ENCODE measurements at regions not wholly inside any gene's neighbourhood (a gene's known extent, or its start where the extent isn't known, plus 50 kb on each side); places are given as distances from the start of the nearest gene placed in this dataset.
A peak's percentile ranks its signal among the peaks of the same experiment; 100 is the strongest.

DNA sequence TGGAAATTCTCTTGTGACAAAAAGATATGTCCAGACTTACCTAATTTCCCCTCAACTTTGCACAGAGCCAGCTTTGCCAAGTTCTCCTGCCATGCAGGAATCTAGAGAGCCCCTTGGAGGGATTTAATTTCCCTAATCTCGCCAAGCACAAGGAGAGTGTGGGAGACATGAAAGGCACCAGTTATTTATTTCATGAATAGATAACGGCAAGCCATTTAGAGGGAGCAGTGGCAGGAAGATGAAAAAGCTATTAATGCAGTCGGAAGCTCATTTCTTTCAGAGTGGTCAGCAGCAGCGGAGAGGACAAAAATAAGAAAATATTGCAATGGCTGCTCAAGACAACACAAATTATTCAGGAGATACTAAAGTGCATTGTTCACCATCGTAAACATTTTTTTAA lies 150.9 kb upstream of the WSCD2 start:
- no peak for DNase-seq (ENCODE audit: low spot score)

DNA sequence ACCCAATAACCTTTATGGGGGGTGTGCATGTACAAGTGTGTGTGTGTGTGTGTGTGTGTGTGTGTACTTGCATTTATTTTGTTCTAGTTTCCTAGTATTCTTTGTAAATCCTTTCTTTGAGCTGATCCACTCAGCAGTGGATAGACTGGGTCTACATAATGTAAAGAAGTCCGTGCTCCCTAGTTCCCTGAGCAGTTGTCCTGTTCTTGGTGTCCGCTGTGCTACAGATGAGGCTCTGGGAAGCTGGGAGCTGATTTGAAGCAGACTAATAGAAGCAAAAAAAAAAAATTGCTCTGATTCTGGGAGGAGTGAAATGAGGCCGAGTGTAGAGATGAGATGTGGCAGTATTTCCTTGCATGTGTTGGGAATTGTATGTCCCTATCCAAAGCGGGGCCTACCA lies 150.4 kb upstream of the WSCD2 start:
- DNase-seq (ENCODE audit: low spot score) = no peak

DNA sequence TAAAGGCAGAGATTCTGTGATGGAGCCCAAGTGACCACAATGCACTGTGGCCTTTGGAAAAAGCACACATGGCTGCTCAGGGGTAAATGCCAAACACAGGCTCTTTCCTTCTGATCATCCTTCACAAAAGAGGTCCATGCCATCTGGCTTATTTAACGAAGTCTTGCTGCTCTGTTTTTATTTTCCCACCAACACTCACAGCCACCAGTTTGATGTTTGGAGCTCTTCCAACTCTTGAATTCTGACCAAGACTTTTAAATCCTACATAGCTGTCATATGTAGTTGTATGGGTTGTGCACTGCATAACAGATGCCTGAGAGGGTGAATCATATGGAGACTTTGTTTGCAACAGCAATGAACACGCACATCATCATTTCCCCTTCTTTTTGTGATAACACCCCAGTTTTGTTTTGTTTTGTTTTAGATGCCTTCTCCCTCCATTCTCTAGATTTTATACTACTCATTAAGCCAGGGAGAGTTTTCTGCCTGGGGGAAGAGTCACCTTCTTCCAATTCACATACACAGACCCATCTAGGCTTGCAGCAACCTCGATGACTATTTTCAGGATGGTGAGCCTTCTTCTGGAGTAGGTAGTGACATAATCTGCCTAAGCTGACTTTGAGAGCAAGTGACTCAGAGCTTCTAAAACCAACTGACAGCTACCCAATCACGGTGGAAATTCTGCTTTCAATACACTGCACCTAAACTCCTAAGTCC lies 145.2 kb upstream of the WSCD2 start:
- no peak for DNase-seq (ENCODE audit: low spot score)

DNA sequence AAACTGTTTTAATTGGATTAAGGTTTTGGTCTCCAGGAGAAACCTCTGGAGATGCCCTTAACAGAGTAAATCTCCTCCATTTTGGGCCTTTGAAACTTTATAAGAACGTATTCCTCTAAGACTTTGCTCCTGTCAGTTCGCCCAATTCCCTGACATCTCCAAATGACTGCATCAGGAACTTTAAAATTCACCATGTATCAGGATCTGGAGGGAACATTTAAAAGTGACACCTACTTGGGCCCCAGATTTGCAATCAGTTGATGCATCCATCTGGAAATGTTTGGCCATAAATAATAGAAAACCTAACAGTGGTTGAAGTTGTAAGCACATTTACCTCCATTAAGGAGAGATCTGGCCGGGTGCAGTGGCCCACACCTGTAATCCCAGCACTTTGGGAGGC lies 144.1 kb upstream of the WSCD2 start:
- DNase-seq (ENCODE audit: low spot score) = no peak

DNA sequence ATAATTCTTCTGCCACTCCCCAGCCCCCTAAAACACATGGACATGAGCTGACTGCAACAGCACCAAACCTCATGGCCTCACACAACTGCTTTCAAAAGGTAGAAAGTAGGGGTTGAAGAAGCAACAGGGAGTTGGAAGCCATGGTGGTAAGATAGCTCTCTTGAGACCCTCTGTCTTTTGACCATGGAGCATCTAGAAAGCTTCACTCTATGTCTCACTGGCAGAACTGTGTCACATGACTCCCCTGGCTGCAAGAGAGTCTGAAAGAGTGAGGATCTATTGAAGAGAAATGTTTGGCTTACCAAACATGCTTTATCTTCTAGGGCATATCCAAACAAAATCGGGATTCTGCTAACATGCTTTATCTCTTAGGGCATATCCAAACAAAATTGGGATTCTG lies 142.9 kb upstream of the WSCD2 start:
- no peak for DNase-seq (ENCODE audit: low spot score)

DNA sequence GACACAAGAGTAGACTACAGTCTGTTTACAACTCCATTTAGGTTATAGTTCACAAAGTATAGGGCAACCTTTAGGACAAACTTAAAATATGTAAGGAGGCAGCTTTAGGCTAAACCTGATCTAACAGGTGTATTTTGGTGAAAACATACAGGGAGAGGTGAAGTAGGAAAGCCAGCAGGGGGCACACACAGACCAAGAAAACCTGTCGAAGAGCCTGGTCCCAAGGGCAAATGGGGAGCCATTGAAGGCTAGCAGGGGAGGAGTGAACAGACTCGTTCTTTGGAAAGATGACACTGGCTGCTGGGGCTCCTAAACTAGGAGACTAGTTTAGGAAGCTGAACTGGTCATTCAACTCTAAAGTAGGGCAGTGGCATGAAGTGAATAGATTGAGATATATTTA lies 138.8 kb upstream of the WSCD2 start:
- peak; percentile 54 for DNase-seq (ENCODE audit: low spot score)

DNA sequence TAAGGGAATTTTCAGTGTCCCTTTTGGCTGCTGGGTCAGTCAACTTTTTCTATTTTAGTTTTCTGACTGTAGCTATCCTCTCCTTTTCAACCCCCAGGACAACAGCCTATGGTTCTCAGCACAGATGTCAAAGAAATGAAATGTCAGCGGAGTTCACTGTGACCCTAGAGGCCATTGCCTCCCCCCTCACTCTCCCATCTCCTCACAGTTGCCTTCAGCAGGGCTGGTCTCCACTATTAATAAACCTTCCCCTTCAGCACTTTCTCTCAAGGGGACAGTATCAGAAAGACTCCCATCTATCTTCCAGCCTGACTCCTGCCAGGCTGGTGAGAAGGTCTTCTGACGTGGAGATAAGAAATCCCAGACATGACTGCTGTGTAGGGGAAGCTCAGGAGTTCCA lies 137.1 kb upstream of the WSCD2 start:
- no peak for DNase-seq (ENCODE audit: low spot score)

DNA sequence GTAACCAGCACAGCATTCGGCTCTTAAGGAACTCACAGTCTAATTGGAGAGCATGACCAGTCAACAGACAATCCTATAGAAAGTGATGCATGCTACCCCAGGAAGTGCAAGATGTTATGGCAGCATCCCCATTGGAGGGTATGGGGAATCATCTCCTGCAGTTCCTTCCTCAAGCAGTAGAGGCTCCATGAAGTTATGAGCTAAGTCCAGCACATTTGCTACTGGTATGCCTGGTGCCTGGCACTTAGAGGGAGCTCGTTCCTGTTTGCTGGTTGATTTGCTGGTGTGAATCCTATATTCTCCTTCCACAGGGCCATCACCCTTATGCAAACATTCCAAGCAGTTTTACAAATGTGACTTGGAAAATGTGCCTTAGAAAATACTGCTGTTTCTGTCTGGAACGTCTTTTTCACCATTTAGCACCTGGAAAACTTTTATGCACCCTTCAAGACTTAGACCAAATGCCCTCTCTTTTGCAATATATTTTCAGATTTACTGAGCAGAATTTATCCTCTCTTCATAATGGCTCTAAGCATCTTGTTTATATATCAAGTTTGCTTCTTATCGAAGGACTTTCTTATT lies 136.1 kb upstream of the WSCD2 start:
- DNase-seq (ENCODE audit: low spot score) = peak; percentile 61

DNA sequence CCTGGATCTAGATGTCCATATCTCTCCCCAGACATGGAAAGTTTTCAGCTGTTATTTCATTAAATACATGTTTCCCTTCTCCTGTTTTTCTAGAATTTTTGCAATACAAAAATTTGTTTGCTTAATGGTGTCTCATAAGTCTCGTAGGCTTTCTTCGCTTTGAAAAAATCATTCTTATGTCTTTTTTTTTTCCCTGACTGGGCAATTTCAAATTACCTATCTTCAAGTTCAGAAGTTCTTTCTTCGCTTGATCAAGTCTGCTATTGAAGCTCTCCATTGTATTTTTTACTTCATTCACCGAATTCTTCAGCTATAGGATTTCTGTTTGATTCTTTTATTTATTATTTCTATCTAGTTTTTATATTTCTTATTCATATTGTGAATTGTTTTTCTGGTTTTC lies 130.2 kb upstream of the WSCD2 start:
- no peak for DNase-seq (ENCODE audit: low spot score)

DNA sequence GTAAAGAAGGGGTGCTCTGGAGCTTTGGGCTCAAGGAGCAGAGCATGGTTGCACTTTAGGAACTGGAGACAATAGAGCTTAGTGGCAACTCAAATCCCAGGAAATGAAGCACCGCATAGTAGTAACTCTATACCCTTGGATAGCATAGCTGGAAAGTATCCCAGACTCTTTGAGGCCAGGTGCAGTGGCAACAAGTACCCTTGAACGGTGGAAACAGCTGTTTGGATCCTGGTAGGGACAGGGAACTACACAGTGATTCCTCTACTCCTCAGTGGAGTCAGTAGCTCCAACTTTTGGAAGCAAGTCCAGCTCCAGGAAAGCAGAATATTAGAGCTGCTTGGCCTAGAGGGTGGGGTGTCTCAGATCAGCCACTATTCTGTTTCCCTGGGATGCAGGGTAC lies 129.0 kb upstream of the WSCD2 start:
- DNase-seq (ENCODE audit: low spot score) = no peak

DNA sequence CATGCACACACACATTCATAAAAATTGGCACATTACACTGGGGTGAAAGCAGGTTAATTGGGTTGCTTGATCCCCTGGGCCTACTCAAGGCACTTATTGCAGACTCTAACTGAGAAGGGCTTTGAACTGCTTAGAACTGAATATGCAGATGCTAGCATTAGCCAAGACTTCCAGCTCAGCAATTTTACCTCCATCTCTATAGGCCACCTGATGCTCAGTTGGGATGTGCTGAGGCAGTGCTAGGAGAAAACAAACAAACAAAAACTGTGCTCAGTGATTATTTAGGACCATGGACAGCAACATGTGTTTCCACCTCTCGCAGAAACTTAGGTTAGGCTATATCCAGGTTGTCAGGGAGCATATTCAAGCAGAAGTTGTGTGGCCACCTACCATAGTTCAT lies 124.8 kb upstream of the WSCD2 start:
- peak; percentile 4 for DNase-seq (ENCODE audit: low spot score)

DNA sequence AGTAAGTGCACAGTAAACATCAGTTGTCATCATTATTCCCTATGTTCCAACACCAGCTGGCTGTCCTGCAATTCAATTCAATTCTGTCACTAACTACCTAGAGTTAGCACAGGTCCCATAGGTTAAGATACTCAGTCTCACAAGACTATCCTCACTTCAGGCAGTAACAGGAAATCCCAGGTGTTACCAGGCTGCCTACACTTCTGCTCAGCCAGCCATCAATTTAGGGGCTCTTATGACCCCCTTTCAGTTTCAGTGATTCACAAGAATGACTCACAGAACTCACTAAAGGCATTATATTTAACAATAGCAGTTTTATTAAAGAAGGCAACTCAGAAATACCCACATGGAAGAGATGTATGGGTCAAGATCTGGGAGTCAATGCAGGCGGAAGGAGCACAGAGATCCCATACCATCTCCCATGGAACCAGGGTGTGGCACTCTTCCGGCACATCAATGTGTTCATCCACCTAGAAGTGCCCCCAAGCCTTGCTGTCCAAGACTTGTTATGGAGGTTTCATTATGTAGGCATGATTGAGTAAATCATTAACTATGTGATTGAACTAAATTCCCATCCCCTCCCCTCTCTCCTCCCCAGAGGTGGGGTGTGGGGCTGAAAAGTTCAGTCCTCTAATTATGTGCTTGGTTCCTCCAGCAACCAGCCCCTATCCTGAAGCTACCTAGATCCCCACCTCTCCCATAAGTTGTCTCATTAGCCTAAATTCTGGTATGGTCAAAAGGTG lies 120.8 kb upstream of the WSCD2 start:
- DNase-seq (ENCODE audit: low spot score) = no peak

DNA sequence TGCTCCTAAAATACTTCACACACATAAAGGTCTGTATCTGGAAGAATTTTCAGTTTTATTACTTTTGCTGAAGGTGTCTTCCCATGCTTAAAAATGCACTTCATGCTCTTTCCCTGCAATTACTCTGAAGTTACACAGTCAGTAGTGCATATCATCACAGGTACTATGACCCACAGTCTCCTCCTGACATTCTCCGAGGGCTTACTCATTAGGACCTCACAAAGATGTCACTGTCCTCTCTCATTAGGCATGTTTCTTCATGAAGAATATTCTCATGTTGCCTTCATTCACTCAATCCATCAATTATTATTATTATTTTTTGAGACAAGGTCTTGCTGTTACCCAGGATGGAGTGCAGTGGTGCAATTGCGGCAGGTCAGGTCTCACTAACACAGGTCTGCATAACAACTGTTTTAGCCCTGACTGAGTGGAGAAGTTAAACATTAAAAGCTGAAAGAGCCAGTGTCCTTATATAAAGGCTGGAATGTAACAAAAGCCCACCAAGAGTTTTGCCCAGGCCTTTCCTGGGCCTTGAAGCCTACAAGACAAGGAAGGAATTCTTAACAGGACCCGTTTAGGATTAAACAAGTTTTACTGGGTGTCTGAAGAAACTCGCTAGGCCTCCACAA lies 119.5 kb upstream of the WSCD2 start:
- DNase-seq (ENCODE audit: low spot score) = no peak

DNA sequence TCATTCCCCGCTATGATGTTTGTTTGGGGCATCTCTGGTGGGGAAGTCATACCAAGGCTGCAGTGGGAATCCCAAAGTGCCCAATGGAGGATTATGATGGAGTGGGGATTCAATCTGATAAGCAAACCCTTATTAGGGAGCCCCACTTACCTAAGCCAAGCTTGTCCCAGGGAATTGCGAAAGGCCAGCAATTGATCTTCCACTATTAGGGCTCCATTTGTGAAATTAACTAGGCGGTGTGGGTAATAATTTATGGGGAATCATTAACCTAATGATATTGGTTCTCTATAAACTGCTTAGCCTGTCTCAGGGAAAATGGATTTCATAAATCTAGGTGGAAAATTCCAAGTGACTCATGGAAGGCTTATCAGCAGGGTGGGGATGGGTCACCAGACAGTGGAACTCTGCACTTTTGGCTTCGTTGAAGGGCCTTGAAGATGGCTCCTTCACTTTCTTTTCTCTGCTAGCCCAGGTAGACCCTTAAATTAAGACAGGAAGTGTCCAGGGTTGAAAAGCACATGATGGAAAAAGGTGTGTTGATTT lies 113.0 kb upstream of the WSCD2 start:
- no peak for DNase-seq (ENCODE audit: low spot score)

DNA sequence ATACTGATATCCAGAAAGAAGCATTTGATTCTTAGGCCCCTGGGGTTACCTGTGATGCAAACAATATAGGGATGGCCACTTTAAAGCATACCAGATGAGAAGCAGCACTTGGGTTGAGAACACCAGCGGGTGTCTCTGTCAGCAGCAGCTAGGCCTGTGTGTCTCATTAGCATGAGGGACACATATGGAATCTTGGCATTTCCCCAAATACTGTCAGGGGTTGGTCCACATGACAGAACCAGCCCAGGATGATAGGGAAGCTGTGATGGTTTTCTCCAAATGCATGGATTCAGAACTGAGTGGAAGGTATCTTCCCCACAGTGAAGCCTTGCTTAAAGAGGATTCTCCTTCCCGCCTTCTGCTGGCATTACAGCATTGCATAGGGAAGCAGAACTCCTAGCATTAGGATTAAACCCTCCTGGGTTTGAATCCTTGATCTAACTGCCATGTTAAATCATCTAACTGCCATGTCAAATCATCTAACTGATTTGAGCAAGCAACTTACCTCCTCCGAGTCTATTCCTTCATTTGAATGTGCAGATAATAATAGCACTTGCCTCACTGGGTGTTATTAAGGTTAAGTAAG lies 111.5 kb upstream of the WSCD2 start:
- DNase-seq (ENCODE audit: low spot score) = no peak

DNA sequence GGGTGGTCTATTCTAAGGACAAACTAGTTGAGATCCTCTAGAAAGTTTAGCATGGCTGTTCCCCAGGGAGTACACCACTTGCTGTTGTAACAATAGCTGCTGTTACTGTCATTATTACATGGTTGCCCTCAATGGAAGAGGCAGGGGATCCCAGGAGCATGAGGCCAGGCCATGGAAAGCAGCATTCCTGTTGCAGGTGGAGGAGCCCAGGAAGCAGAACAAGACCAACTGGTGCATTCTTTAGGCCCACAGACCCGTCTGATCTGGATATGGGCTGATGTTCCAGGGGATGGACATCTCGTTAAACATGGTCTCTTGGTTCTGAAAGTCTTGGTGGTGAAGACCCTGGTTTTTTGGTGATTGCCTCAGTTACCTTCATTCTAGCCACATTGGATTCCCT lies 109.2 kb upstream of the WSCD2 start:
- DNase-seq (ENCODE audit: low spot score) = no peak

DNA sequence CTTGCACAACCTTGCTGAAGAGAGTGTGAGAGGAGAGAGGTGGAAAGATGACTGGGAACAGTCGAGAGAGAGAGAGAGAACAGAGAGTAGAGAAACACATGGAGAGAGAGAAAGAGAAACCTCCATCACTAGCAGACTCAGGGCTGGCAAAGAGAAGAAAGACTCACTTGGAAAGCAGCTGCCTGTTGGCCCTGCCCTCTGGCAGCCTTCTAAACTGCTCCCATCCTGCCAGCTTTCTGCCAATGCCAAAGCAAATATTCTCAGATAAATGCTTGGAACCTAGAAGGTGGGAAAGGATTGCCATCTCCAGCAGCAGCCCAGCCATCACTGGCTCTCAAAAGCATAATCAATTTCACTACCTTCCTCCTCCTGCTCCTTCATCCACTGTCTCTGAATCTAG lies 107.9 kb upstream of the WSCD2 start:
- DNase-seq (ENCODE audit: low spot score) = no peak

DNA sequence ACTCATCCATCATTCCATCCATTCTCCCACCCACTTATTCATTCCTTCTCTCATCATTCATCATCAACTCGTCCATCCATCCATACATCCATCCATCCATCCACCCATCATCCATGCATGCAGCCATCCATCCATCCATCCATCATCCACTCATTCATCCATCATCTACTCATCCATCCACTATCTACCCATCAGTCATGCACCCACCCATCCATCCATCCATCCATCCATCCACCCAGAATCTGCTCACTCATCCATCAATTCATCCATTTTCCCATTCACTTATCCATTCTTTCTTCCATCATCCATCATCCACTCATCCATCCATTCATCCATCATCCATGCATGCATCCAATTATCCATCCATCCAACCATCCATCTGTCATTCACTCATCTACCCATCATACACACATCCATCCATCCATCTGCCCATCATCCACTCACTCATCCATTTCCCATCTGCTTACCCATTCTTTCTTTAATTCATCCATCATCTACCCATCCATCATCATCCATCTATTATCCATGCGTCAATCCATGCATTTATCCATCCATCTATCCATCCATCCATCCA lies 107.1 kb upstream of the WSCD2 start:
- DNase-seq (ENCODE audit: low spot score) = no peak

DNA sequence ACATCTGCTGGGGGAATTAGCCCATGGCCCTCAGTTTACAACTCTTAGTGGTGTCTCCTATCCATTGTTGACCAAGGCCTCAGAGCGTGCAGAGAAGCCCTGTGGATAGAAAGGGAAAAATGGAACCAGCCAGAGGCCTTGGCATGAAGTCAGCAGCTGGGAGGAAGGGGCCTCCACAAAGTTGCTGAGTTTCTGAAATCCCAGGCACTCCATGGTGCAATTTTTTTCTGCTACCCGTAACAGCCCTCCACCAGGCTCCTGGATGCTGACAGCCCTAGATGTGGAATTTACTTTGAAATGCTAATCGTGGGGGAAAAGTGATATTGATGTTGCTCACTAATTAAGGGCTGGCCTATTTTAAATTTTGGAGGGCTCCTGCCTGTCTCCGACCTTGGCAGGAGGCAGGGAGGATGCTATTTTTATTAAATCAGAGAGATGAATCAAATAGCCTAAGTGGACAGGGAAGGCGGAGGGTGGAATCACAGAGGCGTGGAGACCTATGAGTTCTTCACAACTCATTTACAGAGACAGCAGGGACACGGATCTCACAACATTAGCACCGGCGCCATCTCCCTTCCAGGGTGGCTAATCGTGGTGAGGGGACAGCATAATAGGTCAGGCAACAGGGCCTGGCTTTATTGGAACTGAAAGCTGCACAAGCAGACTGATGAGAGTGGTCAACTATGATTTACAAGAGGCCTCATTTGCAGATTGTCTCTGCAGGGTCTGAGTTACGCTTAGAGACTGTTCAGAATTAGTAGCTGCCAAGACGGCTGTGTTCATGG lies 99.8 kb upstream of the WSCD2 start:
- no peak for DNase-seq (ENCODE audit: low spot score)

DNA sequence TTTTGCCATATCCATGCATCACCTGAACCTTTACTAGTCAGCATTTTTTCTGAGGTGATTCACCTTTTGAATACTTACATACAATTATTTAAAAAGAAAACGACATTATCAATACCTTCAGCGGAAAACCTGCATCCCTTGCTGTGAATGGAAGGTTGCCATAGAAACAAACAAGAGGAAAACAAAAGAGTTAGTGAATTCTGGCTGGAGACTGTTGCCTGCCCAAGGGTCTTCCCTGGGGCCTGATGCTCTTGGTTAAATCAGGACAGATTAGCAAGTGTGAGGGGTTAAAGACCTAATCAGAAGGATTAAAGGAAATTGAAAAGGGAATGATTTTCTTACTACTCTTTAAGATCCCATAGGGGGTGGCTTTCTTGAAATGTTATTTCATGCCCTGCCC lies 96.0 kb upstream of the WSCD2 start:
- DNase-seq (ENCODE audit: low spot score) = no peak

DNA sequence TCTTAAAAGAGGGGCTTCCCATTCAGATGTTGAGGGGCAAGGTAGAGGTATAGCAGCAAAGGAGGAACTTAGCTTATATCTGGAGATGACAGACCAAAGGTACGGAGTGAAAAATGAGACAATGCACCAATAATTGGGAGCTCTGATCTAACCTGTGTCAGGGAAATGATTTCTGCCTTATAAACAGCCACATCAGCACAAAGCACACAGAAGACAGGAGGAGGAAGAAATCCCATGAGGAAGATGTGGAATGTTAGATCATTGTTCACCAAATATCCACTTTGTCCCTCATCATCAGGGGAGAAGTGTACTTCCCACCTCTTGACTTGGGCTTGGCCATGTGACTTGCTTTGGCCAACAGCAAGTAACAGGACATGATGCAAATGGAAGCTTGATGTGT lies 93.7 kb upstream of the WSCD2 start:
- no peak for DNase-seq (ENCODE audit: low spot score)
